K562 (cell line): ENCODE measurements at regions not wholly inside any gene's neighbourhood (a gene's known extent, or its start where the extent isn't known, plus 50 kb on each side); places are given as distances from the start of the nearest gene placed in this dataset.

ENCODE experiments used
- ATAC-seq: fragments of 200-7000 bp; cut with Tn5 transposase; 3 replicates; pipeline ENCODE4 v1.9.1; 2020; ENCODE audit warnings: moderate library complexity
- BruUV-seq: library from RNA; stranded (reverse); fragments of 400-500 nt; replicated peaks from 2 replicates; lab custom pipeline; 2021; lab: Mats Ljungman, UMichigan
- CTCF ChIA-PET: fragments of 300-600 bp; formaldehyde crosslinking; extraction: SDS; loops from one replicate; lab custom pipeline; 2021; ENCODE audit warnings: low intra/inter-chr PET ratio; lab: Yijun Ruan, JAX
- POLR2A ChIA-PET: fragments of 300-600, 350-650 bp; sonication (Branson Sonifier 250); formaldehyde crosslinking; extraction: SDS; loops from one replicate; lab custom pipeline; 2021; ENCODE audit warnings: antibody characterized with exemption, inconsistent platforms; lab: Yijun Ruan, JAX
- DNase-seq, 4 experiments: peaks; one replicate each; pipeline versions ENCODE4 v3.0.0 to v3.0.0-alpha.2; 2011 to 2018; ENCODE audit warnings: low spot score in 3 of 4, mixed read lengths in 3 of 4; ENCODE audit errors: extremely low read depth in 1 of 4
- FAIRE-seq: peaks from 2 replicates; lab custom pipeline; 2011; peaks lifted over from hg19 to GRCh38; lab: Jason Lieb, UNC
- H2AFZ ChIP-seq: 2 replicates; pipeline ENCODE4 v1.6.0; 2011; ENCODE audit warnings: low read depth, low read length, control low read depth, inconsistent platforms
- H3K27ac ChIP-seq: fragments of 200-600 bp; 3 replicates; pipeline ENCODE4 v1.8.0; 2011; ENCODE audit warnings: low read depth, mild to moderate bottlenecking, control low read depth, inconsistent platforms, low read length, moderate library complexity, mixed read lengths; ENCODE audit errors: extremely low read depth
- H3K27me3 ChIP-seq, 2 experiments: fragments of 300-600 bp in 1 of 2; 2 replicates in 1 of 2; 3 replicates in 1 of 2; pipeline versions ENCODE4 v1.6.0 to v1.8.0; 2011; ENCODE audit warnings: inconsistent platforms in 2 of 2, low read length in 2 of 2, mild to moderate bottlenecking in 1 of 2, mixed read lengths in 1 of 2, moderate library complexity in 1 of 2; ENCODE audit not compliant: control insufficient read depth in 2 of 2, insufficient read depth in 2 of 2
- H3K36me3 ChIP-seq: fragments of 300-600 bp; 3 replicates; pipeline ENCODE4 v1.8.0; 2011; ENCODE audit warnings: mild to moderate bottlenecking, low read length, inconsistent platforms; ENCODE audit not compliant: control insufficient read depth, insufficient read depth
- H3K4me1 ChIP-seq, 2 experiments: fragments of 200-600 bp in 1 of 2; replicated peaks in 1 of 2; 2 replicates in 1 of 2; 3 replicates in 1 of 2; pipeline versions ENCODE4 v1.5.1 to v1.8.0; 2011; ENCODE audit warnings: inconsistent platforms in 2 of 2, low read length in 2 of 2, mild to moderate bottlenecking in 1 of 2, mixed read lengths in 1 of 2, moderate library complexity in 1 of 2; ENCODE audit not compliant: control insufficient read depth in 2 of 2, insufficient read depth in 2 of 2
- H3K4me2 ChIP-seq: 2 replicates; pipeline ENCODE4 v1.6.1; 2011; ENCODE audit warnings: low read length, control low read depth, inconsistent platforms, mixed read lengths; ENCODE audit not compliant: insufficient read depth
- H3K4me3 ChIP-seq: fragments of 200-600 bp; sonication (generic), shearing (Covaris generic); 2 replicates; pipeline ENCODE4 v1.5.1; 2016; ENCODE audit warnings: control low read depth, inconsistent platforms
- H3K79me2 ChIP-seq: fragments of 200-600 bp; 3 replicates; pipeline ENCODE4 v1.8.0; 2011; ENCODE audit warnings: low read length, inconsistent platforms; ENCODE audit not compliant: control insufficient read depth, insufficient read depth
- H3K9ac ChIP-seq, 2 experiments: 2 replicates each; pipeline versions ENCODE4 v1.6.0 to v1.6.1; 2011; ENCODE audit warnings: low read depth in 2 of 2, low read length in 2 of 2, control low read depth in 1 of 2, inconsistent platforms in 1 of 2, mild to moderate bottlenecking in 1 of 2, mixed read lengths in 1 of 2; ENCODE audit not compliant: insufficient read depth in 1 of 2
- H3K9me1 ChIP-seq: one replicate; pipeline ENCODE4 v1.6.0; 2011; ENCODE audit warnings: inconsistent platforms, mild to moderate bottlenecking, low read length, moderate library complexity; ENCODE audit not compliant: control insufficient read depth, insufficient read depth
- H3K9me3 ChIP-seq: replicated peaks from 2 replicates; pipeline ENCODE4 v1.5.1; 2011; ENCODE audit warnings: low read depth, low read length, inconsistent platforms; ENCODE audit not compliant: control insufficient read depth, insufficient read depth
- H4K20me1 ChIP-seq: replicated peaks from 2 replicates; pipeline ENCODE4 v1.6.1; 2011; ENCODE audit warnings: low read length, inconsistent platforms, mixed read lengths; ENCODE audit not compliant: control insufficient read depth, insufficient read depth
- CBFA2T2 ChIP-seq: fragments of 450-650 bp; conservative IDR thresholded peaks from 2 replicates; pipeline ENCODE4 v1.6.1; 2017; ENCODE audit warnings: mild to moderate bottlenecking
- CHCHD3 ChIP-seq: fragments of 250-450 bp; sonication (Bioruptor Pico); IDR thresholded peaks from 2 replicates; pipeline ENCODE4 v2.1.2; 2022; ENCODE audit warnings: mild to moderate bottlenecking
- CTCFL ChIP-seq: IDR thresholded peaks from 2 replicates; pipeline ENCODE4 v1.6.1; 2011; ENCODE audit warnings: borderline replicate concordance, low read depth, mild to moderate bottlenecking, moderate library complexity, low read length; ENCODE audit not compliant: insufficient read depth, poor library complexity, severe bottlenecking
- ELF2 ChIP-seq: fragments of 250-450 bp; sonication (Bioruptor Pico); IDR thresholded peaks from 2 replicates; pipeline ENCODE4 v1.5.0; 2021; ENCODE audit warnings: mild to moderate bottlenecking
- GTF2A2 ChIP-seq: IDR thresholded peaks from 2 replicates; pipeline ENCODE4 v1.6.1; 2016; ENCODE audit warnings: mild to moderate bottlenecking, missing genetic modification characterization, missing compliant biosample characterization
- HIVEP1 ChIP-seq: fragments of 250-450 bp; sonication (Bioruptor Pico); IDR thresholded peaks from 2 replicates; pipeline ENCODE4 v1.4.0; 2020; ENCODE audit warnings: mild to moderate bottlenecking
- KLF13 ChIP-seq: fragments of 450-650 bp; IDR thresholded peaks from 2 replicates; pipeline ENCODE4 v1.6.1; 2016; ENCODE audit warnings: missing genetic modification characterization, low read depth, mild to moderate bottlenecking, missing compliant biosample characterization, moderate library complexity, borderline replicate concordance
- NR1H2 ChIP-seq: sonication (generic); formaldehyde crosslinking; IDR thresholded peaks from 2 replicates; pipeline ENCODE4 v1.4.0; 2020; ENCODE audit warnings: mild to moderate bottlenecking, missing genetic modification reagents
- SETDB1 ChIP-seq: IDR thresholded peaks from one replicate; pipeline ENCODE4 v1.6.1; 2012; ENCODE audit warnings: low read length, control low read depth, inconsistent platforms
- ZBTB33 ChIP-seq: sonication (generic); formaldehyde crosslinking; IDR thresholded peaks from 2 replicates; pipeline ENCODE4 v1.8.1; 2023; ENCODE audit warnings: mild to moderate bottlenecking, missing genetic modification reagents
- ZNF311 ChIP-seq: fragments of 250-450 bp; sonication (Bioruptor Pico); IDR thresholded peaks from 2 replicates; pipeline ENCODE4 v1.4.0; 2020; ENCODE audit warnings: mild to moderate bottlenecking, moderate library complexity
- ZNF561 ChIP-seq: fragments of 450-650 bp; formaldehyde crosslinking; conservative IDR thresholded peaks from 2 replicates; pipeline ENCODE4 v1.4.0; 2020; ENCODE audit warnings: mild to moderate bottlenecking, moderate library complexity
- WGBS: fragments of 100-300 bp; shearing (Covaris generic); methylation state at CpG from one replicate; pipeline ENCODE4 v1.1.6; 2016; ENCODE audit warnings: low coverage, mixed read lengths; ENCODE audit not compliant: insufficient coverage; ENCODE audit errors: missing lambda C conversion rate; 5-methylcytosine and 5-hydroxymethylcytosine counted together
- in situ Hi-C: fragments of 300-500 bp; cut with MboI; formaldehyde crosslinking; loops from 4 replicates; pipeline ENCODE4 v1.15.0; 2018; ENCODE audit warnings: inconsistent platforms, mixed read lengths
- intact Hi-C: fragments of 100-400 bp; cut with micrococcal nuclease; formaldehyde crosslinking; loops from 2 replicates; pipeline ENCODE4 v1.14.2; 2022

- CTCF ChIA-PET = no interaction called here
- intact Hi-C loops (no loop called here), in situ Hi-C loops (no loop called here)
- WGBS = 1% methylated on average over 13 of the region's 13 CpGs
- Histone ChIP-seq H3K4me1 (no peaks in the 10 kb centered on the region), H3K9me1 (no peaks in the 10 kb centered on the region), H3K9me3 (no peaks in the 10 kb centered on the region), H4K20me1 (no peaks in the 10 kb centered on the region), H3K4me2 (no peak overlapping the region), H2AFZ (no peak overlapping the region), H3K27ac (no peak overlapping the region), H3K9ac (no peak overlapping the region), H3K36me3 (no peaks in the 10 kb centered on the region), H3K27me3 (peaks cover 0 to 19% of the 10 kb centered on the region in 2 experiments; a peak in 2 of 5 replicates), H3K79me2 (no peaks in the 10 kb centered on the region), H3K4me3 (no peak overlapping the region)
- POLR2A ChIA-PET = interaction anchor here (0.6 to 0.7 kb wide), 2 partner anchors 91 to 1455 kb away, joined by 3 to 5 read pairs; partner anchors contain the start of gene PTGFRN
- DNase-seq (no peak), FAIRE-seq (no peak), ATAC-seq (no peak; the same call in 2 of the 3 replicates)
- TF ChIP-seq CHCHD3 (CRISPR knock-in tag) (no peak), ELF2 (CRISPR knock-in tag) (no peak), KLF13 (tag) (no peak), CBFA2T2 (no peak)
- no TSS peak for BruUV-seq
Observed at GRCh38 chr1:115454837-115455511, 116.9 kb upstream of the NGF start.

GRCh38 chr1:115453666-115454065, 115.6 kb upstream of the NGF start:
- no peaks in the 10 kb centered on the region for H4K20me1 ChIP-seq
- no peaks in the 10 kb centered on the region for H3K79me2 ChIP-seq
- no peak overlapping the region for H3K4me2 ChIP-seq
- no peak for FAIRE-seq
- no TSS peak for BruUV-seq
- H3K27ac ChIP-seq = no peak overlapping the region
- H3K4me1 ChIP-seq = no peaks in the 10 kb centered on the region
- H3K9ac ChIP-seq = no peak overlapping the region
- no peak for ATAC-seq
- in situ Hi-C loops (no loop called here), intact Hi-C loops (no loop called here)
- ChIA-PET CTCF (no interaction called here), POLR2A (interaction anchor here (1.2 kb wide), 1 partner anchor 23 kb away, joined by 3 read pairs; no protein-coding TSS in a partner anchor)
- H3K36me3 ChIP-seq = no peaks in the 10 kb centered on the region
- no peaks in the 10 kb centered on the region for H3K9me3 ChIP-seq
- no peak for DNase-seq
- H3K9me1 ChIP-seq = no peaks in the 10 kb centered on the region
- H3K4me3 ChIP-seq = no peak overlapping the region
- 0% methylated on average over 2 of the region's 2 CpGs for WGBS
- no peak overlapping the region for H2AFZ ChIP-seq
- H3K27me3 ChIP-seq = peaks cover 0 to 19% of the 10 kb centered on the region in 2 experiments; a peak in 2 of 5 replicates
- TF ChIP-seq ZBTB33 (CRISPR knock-in tag) (no peak), CTCFL (no peak), HIVEP1 (CRISPR knock-in tag) (no peak), ZNF561 (no peak), ZNF311 (no peak), SETDB1 (no peak), NR1H2 (CRISPR knock-in tag) (no peak), GTF2A2 (no peak), KLF13 (tag) (no peak)
